Gastrocnemius medialis (tissue), 4 donors: ENCODE measurements at regions not wholly inside any gene's neighbourhood (a gene's known extent, or its start where the extent isn't known, plus 50 kb on each side); places are given as distances from the start of the nearest gene placed in this dataset.

Experiments used
- POLR2A ChIP-seq, 2 donors: fragments of 450-650 bp; IDR thresholded peaks; one replicate each; pipeline ENCODE4 v1.6.1; 2017; ENCODE audit warnings: antibody characterized with exemption in 2 of 2, mild to moderate bottlenecking in 2 of 2, moderate library complexity in 2 of 2
- TF ChIP-seq, protein P1 (sequence below), 5 experiments: fragments of 450-650 bp in 3 of 5; fragments of 200-600 bp in 2 of 5; sonication (generic) in 2 of 5; IDR thresholded peaks in 4 of 5; conservative IDR thresholded peaks in 1 of 5; 1 replicate in 4 of 5; 2 replicates in 1 of 5; pipeline ENCODE4 v1.5.1; 2016 to 2019; ENCODE audit warnings: antibody characterized with exemption in 5 of 5, mild to moderate bottlenecking in 3 of 5, moderate library complexity in 3 of 5

DNA sequence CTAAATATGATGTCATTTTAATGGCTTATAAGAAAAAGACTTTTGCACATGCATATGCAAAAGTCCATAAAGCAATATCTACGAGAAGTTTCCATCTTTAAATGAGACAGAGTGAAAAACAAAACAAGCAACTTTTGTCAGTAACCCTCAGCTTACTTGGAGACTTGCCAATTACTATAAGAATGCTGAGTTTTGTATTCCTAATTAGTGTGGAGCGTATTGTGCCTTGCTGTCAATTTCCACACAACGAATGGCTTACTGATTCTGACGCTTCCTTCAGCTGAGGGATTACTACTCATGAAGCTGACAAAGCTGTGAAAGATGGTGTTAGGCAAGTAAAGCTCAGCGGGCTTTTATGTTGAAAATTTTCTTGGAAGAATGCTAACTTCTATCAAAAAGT, 440.4 kb upstream of the ADAMTS5 start:
- TF ChIP-seq, protein P1, sequence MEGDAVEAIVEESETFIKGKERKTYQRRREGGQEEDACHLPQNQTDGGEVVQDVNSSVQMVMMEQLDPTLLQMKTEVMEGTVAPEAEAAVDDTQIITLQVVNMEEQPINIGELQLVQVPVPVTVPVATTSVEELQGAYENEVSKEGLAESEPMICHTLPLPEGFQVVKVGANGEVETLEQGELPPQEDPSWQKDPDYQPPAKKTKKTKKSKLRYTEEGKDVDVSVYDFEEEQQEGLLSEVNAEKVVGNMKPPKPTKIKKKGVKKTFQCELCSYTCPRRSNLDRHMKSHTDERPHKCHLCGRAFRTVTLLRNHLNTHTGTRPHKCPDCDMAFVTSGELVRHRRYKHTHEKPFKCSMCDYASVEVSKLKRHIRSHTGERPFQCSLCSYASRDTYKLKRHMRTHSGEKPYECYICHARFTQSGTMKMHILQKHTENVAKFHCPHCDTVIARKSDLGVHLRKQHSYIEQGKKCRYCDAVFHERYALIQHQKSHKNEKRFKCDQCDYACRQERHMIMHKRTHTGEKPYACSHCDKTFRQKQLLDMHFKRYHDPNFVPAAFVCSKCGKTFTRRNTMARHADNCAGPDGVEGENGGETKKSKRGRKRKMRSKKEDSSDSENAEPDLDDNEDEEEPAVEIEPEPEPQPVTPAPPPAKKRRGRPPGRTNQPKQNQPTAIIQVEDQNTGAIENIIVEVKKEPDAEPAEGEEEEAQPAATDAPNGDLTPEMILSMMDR (IDR thresholded peaks at IDR 0.05 in 4 of 5, conservative IDR thresholded peaks at IDR 0.05 in 1 of 5) = no peak
- no peak for TF ChIP-seq POLR2A (IDR thresholded peaks at IDR 0.05)
